HG03442 (cell line): ENCODE measurements at regions not wholly inside any gene's neighbourhood (a gene's known extent, or its start where the extent isn't known, plus 50 kb on each side); places are given as distances from the start of the nearest gene placed in this dataset.
"Not testable (repeated sequence)": the region's sequence is repeated elsewhere in the genome, so short reads cannot be mapped to it uniquely, and the experiment has no call there.

Experiments used
- ATAC-seq: cut with Tn5 transposase; IDR thresholded peaks from one replicate; pipeline ENCODE4 v1.9.1; 2021; ENCODE audit warnings: mild to moderate bottlenecking, moderate library complexity; ENCODE audit not compliant: unreplicated experiment

DNA sequence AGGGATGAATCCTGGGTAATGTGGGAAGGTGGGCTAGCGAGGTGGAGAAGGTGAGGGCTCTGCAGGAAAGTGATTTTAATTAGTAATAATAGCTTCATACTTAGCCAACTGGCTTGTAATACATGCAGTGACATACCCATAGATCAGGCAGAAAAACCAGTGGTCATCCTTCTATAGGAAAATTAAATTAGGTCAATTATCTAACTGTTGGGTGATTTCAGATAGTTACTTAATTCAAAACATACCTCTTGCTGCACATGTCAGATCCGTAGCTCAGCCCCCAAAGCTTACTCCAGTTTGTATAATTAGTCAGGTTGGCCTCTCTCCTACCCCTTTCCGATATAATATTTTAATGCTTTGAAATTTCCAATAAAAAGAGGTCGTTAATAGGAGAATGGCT lies 137.0 kb downstream of the TMEM114 start:
- no peak for ATAC-seq

- ATAC-seq = no peak
Observed at GRCh38 chr16:8452941-8453340, 137.4 kb downstream of the TMEM114 start.

GRCh38 chr16:8436931-8437330 lies 153.4 kb downstream of the TMEM114 start:
- no peak for ATAC-seq

DNA sequence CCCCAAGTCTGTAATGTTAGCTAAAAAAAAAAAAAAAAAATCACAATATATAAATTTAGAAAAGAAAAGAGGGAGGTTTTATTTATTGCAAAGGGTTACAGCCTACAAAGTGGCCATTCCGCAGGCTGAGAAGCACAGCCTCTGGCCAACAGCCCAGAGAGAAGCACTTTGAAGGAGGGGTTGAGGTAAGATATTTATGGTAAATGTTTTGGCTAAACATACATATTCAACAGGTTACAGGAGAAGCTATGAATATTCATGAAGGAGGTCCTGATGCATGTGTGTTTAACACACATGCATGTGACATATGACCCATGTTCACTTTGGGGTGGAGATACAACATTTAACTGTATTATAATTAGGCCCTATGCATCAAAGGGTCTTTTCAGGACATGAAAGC lies 158.5 kb downstream of the TMEM114 start:
- ATAC-seq = no peak

DNA sequence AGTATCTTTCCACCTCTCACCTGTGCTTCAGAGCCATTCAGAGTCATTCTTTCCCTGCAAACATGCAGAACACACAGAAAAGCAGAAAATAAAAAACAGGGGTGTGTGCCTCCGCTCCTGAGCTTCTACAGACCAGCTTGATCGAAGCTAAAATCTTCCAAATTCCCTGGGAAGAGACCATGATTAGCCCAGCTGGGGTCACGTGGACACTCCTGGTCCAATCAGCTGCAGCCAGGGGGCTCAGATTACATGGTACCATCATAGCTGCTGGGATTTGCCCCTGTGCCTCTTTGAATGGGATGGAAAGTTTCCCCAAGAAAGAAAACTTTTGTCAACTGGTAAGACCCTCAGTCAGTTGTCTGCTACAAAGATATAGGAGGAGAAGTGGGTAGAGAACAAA lies 159.9 kb downstream of the TMEM114 start:
- no peak for ATAC-seq

DNA sequence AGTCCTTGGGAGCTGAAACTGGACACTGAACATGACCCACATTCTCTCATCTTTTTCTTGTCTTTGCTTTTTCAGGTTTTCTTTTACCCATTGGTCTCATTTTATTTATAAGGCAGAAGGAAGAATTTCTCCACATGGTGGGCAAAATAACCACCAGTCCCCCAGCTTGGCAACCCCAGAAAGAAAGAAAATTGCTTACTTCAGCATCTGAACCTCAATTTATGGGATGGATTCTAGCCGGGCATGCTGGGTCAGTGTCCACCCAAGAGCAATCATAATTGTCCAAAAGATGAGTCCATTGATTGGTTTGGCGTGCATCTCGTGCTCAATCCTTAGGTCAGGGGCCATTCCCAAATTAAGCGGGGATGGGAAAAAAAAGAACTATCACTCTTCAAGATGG lies 163.7 kb downstream of the TMEM114 start:
- ATAC-seq = no peak

- no peak for ATAC-seq
Observed at GRCh38 chr16:8417145-8417544, 173.2 kb downstream of the TMEM114 start.

GRCh38 chr16:8408855-8409567 lies 181.3 kb downstream of the TMEM114 start:
- ATAC-seq = no peak

DNA sequence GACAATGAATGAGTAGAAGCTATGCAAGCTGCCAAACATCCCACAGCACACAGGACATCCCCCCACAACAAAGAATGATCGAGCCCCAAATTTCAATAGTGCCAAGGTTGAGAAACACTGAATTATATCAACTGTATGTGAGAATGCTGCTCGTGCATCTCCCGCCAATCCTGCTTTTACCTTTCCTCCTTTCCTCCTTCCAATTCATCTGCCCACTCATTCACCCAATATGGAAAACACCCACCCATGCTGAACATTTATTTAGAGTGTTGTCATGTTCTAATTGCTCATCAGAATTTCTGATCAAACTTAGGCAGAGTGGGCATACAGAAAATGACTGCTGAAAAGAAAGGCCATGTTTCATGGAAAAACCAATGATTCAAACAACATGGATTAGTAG lies 183.0 kb downstream of the TMEM114 start:
- ATAC-seq = no peak

DNA sequence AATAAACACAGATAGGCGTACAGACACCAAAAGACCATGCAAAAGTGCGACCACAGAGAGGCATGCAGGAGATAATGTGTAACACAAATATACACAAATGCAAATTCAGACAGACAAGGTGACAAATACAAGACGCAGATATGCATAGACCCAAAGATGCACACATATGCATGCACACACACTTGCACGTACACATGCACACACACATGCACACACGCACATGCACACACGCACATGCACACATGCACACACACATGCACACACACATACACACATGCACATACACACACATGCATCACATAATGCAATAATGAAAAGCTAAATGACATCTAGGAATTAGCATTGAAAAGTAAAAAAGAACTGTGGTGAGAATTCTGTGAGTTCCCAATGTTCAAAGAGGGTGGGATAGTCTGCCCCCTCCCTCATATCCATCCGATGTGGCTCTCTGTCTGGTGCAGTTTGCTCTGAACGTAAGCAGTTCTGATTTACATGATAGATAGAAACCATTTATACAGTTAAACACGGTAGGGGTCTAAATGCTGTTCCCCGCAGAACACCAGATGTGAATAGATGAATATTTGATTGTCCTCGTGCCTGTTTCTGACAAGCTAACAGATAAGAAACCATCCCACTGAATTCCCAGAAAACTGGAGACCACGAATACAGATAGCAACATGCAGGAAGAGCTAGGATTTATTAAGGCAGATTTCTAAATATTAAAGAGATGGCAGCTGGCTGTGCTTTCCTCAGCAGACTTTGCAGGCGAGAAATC lies 186.1 kb downstream of the TMEM114 start:
- ATAC-seq = no peak

- ATAC-seq = no peak
Observed at GRCh38 chr16:8402981-8403843, 187.1 kb downstream of the TMEM114 start.

DNA sequence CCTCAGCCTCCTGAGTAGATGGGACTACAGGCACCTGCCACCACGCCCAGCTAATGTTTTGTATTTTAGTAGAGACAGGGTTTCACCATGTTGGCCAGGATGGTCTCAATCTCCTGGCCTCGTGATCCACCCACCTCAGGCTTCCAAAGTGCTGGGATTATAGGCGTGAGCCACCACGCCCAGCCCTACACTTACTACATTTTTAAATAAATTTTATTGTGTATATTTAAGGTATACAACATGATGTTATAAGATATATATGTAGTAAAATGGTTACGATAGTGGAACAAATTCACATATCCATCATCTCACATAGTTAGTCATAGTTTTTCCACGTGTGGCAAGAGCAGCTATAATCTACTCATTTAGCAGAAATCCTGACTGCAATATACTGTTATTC lies 189.6 kb downstream of the TMEM114 start:
- ATAC-seq = not testable (repeated sequence)

DNA sequence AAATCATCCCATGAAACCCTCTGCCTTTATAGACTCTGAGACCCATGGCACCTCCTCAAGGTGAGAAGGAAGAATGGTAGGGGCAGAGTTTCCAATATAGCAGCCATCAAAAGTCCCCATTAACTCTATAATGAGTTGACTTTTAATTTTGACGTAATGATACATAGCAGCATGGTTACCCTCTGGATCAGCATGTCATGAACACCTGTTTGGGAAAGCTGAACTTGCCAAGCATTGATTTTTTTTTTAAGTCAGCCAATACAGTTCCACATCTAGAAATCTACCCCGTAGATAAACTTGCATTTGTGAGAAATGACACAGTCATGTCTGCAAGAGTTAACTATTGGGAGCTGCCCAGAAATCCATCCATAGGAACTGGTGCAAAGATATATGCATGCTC lies 191.8 kb downstream of the TMEM114 start:
- no peak for ATAC-seq

- ATAC-seq = no peak
Observed at GRCh38 chr16:8397223-8397622, 193.1 kb downstream of the TMEM114 start.

DNA sequence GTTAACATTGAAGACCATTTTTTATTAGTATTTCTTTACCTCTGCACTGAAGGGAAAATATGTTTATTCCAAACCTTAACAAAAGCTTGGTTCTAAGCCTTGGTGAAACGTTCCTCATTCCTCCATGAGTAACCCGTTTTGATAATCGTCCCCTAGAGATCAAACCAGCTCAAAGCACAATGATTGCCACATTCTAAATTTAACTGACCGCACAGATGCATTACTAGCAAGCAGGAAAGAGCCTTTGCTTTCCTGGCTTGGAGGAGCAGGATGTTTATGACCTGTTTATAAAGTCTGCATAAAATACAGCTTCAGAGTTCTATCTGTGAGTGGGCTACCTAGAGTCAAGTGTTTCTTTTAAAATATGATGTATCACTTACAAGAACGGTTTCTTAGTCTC lies 193.8 kb downstream of the TMEM114 start:
- ATAC-seq = no peak

DNA sequence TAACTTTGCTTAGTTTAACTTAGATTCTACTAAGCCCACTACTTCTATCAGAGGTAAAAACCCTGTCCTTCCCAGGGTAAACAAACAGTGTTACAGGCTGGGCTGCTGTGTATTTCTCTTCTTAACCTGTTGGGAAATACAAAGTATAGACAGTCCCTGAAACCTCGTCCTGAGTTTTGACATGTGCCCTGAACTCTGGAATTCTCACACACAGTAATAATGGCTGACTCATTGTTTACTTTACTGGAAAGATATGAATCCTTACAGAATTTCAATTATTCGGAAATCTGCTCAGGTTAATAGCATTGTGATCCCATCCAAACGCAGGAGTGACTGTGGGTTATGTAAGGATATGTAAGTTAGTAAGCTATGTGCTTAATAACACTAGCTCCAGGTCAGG lies 199.1 kb downstream of the TMEM114 start:
- no peak for ATAC-seq

GRCh38 chr16:8388684-8389083 lies 201.6 kb downstream of the TMEM114 start:
- no peak for ATAC-seq

DNA sequence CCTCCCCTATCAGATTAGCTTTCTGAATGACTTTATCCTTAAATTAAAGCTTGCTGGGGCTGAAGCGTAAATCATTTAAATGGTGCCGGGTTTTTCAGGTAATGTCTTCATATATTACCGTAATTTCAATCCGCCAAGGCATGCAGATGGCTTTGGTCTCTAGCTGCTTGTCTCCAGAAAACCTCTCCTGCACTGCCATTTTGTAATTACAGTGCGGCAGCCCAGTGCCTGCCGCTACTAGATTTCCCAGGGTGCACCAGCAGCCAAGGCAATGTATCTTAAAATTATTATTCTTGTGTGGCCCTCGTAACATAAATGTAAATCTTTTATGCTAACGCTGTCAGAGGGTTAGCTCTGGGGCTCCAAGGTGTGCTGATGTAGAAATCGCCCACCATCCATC lies 208.5 kb downstream of the TMEM114 start:
- ATAC-seq = no peak

- ATAC-seq = no peak
Observed at GRCh38 chr16:8380311-8380710, 210.0 kb downstream of the TMEM114 start.

DNA sequence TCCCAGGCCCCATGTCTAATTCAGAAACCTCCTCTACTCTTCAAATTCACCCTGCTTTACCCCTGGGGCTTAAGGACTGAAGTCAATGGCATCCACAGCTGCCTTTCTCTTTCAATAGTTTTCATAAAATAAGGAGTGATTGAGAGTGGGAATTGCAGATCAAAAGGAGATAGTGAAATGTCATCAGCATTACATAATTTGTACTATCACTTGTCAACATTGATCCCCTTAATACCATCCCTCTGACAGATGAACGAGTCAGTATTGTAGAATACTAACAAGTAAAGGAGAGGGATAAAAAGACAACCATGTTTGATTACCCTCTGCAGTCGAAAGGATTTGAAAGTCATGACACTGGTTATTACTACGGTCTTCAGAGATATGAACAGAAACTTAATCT lies 212.4 kb downstream of the TMEM114 start:
- no peak for ATAC-seq

DNA sequence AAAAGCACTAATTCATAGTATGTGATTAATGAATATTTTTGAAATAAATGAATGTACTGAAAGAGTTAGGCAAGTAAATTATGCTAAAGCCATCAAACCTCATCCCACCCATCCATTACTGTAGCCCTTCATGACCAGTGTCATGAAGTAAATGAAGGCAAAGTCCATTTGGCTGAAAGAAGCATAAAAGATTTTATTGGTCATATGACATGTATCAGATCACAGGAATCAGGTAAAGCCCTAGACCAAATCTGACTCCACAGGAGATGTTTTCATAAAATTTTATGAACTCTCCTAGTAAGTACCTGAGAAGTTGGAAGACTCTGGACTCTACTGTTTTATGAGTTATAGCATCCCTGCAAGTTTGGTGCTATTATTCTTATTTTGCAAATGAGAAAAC lies 213.5 kb downstream of the TMEM114 start:
- no peak for ATAC-seq

DNA sequence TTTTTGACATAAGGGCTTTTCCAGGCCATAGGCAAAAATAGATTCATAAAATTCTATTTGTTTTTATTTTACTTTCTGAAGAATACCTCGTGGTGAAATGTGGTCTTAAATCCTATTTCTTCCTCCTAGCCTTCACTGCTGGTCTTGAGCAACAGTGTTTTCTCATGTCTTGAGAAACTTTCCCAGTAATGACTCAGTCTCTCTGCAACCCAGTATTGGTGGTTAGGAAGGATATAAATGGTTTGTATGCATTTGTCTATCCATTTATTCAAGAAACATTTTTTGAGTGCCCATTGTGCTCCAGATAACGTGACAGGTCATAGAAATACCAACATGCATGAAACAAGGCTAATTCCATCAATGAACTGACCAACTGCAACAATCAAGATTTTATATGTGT lies 213.9 kb downstream of the TMEM114 start:
- ATAC-seq = no peak
